ENCODE measurements at regions not wholly inside any gene's neighbourhood (a gene's known extent, or its start where the extent isn't known, plus 50 kb on each side); places are given as distances from the start of the nearest gene placed in this dataset.

- TF ChIP-seq CTCF (IDR thresholded peaks at IDR 0.05; ENCODE audit: insufficient read depth, low read length, poor library complexity, severe bottlenecking) (no peak), EZH2phosphoT487 (conservative IDR thresholded peaks at IDR 0.05; ENCODE audit: low read length) (no peak)
These were observed 77.7 kb downstream of the TRIM43 start for GRCh38 chr2:95669441-95669991.
